ENCODE measurements at regions not wholly inside any gene's neighbourhood (a gene's known extent, or its start where the extent isn't known, plus 50 kb on each side); places are given as distances from the start of the nearest gene placed in this dataset.

DNA sequence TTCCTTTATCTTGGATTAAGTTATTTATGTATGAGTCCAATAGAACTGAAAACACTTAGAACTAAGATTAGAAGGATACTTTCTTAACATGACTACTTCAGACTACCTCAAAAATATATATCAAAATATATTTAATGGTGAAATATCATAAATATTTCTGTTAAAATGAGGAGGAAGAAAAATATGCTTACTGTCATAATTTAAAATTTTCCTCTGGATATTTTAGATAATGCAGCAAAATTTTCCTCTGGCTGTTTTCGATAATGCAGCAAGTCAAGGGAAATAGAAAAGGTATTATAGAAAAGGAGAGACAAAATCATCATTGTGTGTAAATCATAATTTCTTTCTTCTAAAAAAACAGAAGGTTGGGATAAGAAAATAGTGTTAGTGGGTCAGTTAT lies 263.3 kb downstream of the HS3ST3A1 start:
- DNase-seq (ENCODE audit: extremely low read depth, low read depth): no peak
- no peak overlapping the region for H3K4me3 ChIP-seq (replicated peaks; ENCODE audit: low read depth, low read length)
- TF ChIP-seq, protein P1, sequence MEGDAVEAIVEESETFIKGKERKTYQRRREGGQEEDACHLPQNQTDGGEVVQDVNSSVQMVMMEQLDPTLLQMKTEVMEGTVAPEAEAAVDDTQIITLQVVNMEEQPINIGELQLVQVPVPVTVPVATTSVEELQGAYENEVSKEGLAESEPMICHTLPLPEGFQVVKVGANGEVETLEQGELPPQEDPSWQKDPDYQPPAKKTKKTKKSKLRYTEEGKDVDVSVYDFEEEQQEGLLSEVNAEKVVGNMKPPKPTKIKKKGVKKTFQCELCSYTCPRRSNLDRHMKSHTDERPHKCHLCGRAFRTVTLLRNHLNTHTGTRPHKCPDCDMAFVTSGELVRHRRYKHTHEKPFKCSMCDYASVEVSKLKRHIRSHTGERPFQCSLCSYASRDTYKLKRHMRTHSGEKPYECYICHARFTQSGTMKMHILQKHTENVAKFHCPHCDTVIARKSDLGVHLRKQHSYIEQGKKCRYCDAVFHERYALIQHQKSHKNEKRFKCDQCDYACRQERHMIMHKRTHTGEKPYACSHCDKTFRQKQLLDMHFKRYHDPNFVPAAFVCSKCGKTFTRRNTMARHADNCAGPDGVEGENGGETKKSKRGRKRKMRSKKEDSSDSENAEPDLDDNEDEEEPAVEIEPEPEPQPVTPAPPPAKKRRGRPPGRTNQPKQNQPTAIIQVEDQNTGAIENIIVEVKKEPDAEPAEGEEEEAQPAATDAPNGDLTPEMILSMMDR (IDR thresholded peaks at IDR 0.05; ENCODE audit: low read depth, low read length, missing control alignments): no peak

GRCh38 chr17:13337864-13338371 lies 263.8 kb downstream of the HS3ST3A1 start:
- TF ChIP-seq, protein P1 (IDR thresholded peaks at IDR 0.05; ENCODE audit: low read depth, low read length, missing control alignments): peak; percentile 73
- H3K4me3 ChIP-seq (replicated peaks; ENCODE audit: low read depth, low read length): peak overlapping the region; percentile 14; the same call in 1 of the 2 replicates
- peak; percentile 42 for DNase-seq (ENCODE audit: extremely low read depth, low read depth)

GRCh38 chr17:13337151-13337550 lies 264.6 kb downstream of the HS3ST3A1 start:
- TF ChIP-seq, protein P1 (IDR thresholded peaks at IDR 0.05; ENCODE audit: low read depth, low read length, missing control alignments): no peak
- no peak for DNase-seq (ENCODE audit: extremely low read depth, low read depth)
- no peak overlapping the region for H3K4me3 ChIP-seq (replicated peaks; ENCODE audit: low read depth, low read length)

GRCh38 chr17:13334374-13334773 lies 267.4 kb downstream of the HS3ST3A1 start:
- TF ChIP-seq, protein P1 (IDR thresholded peaks at IDR 0.05; ENCODE audit: low read depth, low read length, missing control alignments): no peak
- no peak overlapping the region for H3K4me3 ChIP-seq (replicated peaks; ENCODE audit: low read depth, low read length)
- no peak for DNase-seq (ENCODE audit: extremely low read depth, low read depth)

DNA sequence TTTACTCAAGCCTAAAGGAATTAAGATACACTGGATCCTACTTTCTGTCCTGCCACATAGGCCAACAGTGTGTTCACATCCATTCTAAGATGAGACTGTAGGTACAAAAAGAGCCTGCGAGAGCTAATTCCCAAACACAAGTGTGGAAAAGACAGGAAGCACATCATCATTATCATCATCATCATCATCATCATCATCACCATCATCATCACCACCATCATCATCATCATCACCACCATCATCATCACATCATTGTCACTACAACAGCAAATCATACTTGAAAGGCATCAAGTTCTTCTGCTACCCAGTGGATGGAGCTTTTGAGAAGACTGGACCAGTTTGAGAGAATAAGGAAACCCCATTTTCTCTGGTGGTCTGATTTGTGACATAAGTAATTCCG lies 268.1 kb downstream of the HS3ST3A1 start:
- TF ChIP-seq, protein P1 (IDR thresholded peaks at IDR 0.05; ENCODE audit: low read depth, low read length, missing control alignments): no peak
- no peak overlapping the region for H3K4me3 ChIP-seq (replicated peaks; ENCODE audit: low read depth, low read length)
- DNase-seq (ENCODE audit: extremely low read depth, low read depth): no peak

GRCh38 chr17:13332207-13332606 lies 269.5 kb downstream of the HS3ST3A1 start:
- no peak for DNase-seq (ENCODE audit: extremely low read depth, low read depth)
- TF ChIP-seq, protein P1 (IDR thresholded peaks at IDR 0.05; ENCODE audit: low read depth, low read length, missing control alignments): no peak
- H3K4me3 ChIP-seq (replicated peaks; ENCODE audit: low read depth, low read length): no peak overlapping the region

- no peak overlapping the region for H3K4me3 ChIP-seq (replicated peaks; ENCODE audit: low read depth, low read length)
- no peak for DNase-seq (ENCODE audit: extremely low read depth, low read depth)
- TF ChIP-seq, protein P1 (IDR thresholded peaks at IDR 0.05; ENCODE audit: low read depth, low read length, missing control alignments): no peak
Measured at GRCh38 chr17:13329421-13329820, 272.3 kb downstream of the HS3ST3A1 start.
